GM23338 (cell line): ENCODE measurements at regions not wholly inside any gene's neighbourhood (a gene's known extent, or its start where the extent isn't known, plus 50 kb on each side); places are given as distances from the start of the nearest gene placed in this dataset.

Source experiments
- ATAC-seq: fragments of 200-7000 bp; cut with Tn5 transposase; 3 replicates; pipeline ENCODE4 v1.9.1; 2020
- DNase-seq: peaks from one replicate; pipeline ENCODE4 v3.0.0-alpha.2; 2015; ENCODE audit warnings: low spot score
- H2AFZ ChIP-seq: fragments of 200-600 bp; sonication (generic); 2 replicates; pipeline ENCODE4 v1.8.0; 2016; ENCODE audit warnings: antibody characterized with exemption, mild to moderate bottlenecking, moderate library complexity
- H3F3A ChIP-seq: fragments of 200-600 bp; sonication (generic); replicated peaks from 2 replicates; pipeline ENCODE4 v1.8.0; 2017; ENCODE audit warnings: antibody characterized with exemption, mixed run types, low read depth
- H3K27ac ChIP-seq: fragments of 200-600 bp; sonication (generic); 2 replicates; pipeline ENCODE4 v1.6.1; 2016; ENCODE audit warnings: low read depth
- H3K27me3 ChIP-seq: fragments of 200-600 bp; sonication (generic); 2 replicates; pipeline ENCODE4 v1.8.0; 2016; ENCODE audit warnings: mild to moderate bottlenecking, mixed run types, moderate library complexity; ENCODE audit not compliant: insufficient read depth
- H3K36me3 ChIP-seq: fragments of 200-600 bp; sonication (generic); 2 replicates; pipeline ENCODE4 v1.8.0; 2016; ENCODE audit warnings: mild to moderate bottlenecking; ENCODE audit not compliant: insufficient read depth
- H3K4me1 ChIP-seq: fragments of 200-600 bp; sonication (generic); 2 replicates; pipeline ENCODE4 v1.8.0; 2016; ENCODE audit warnings: mild to moderate bottlenecking, moderate library complexity; ENCODE audit not compliant: insufficient read depth
- H3K4me2 ChIP-seq: fragments of 200-600 bp; sonication (generic); 2 replicates; pipeline ENCODE4 v1.7.1; 2017; ENCODE audit warnings: mixed run types
- H3K4me3 ChIP-seq: fragments of 200-600 bp; sonication (generic); 2 replicates; pipeline ENCODE4 v1.6.1; 2016; ENCODE audit warnings: mixed run types
- H3K79me2 ChIP-seq: fragments of 200-600 bp; sonication (generic); replicated peaks from 2 replicates; pipeline ENCODE4 v1.8.0; 2017; ENCODE audit warnings: mild to moderate bottlenecking; ENCODE audit not compliant: insufficient read depth
- H3K9me2 ChIP-seq: fragments of 200-600 bp; sonication (generic); 2 replicates; pipeline ENCODE4 v1.8.0; 2017; ENCODE audit not compliant: insufficient read depth
- H4K20me1 ChIP-seq: fragments of 200-600 bp; sonication (generic); replicated peaks from 2 replicates; pipeline ENCODE4 v1.8.0; 2017; ENCODE audit warnings: mild to moderate bottlenecking; ENCODE audit not compliant: insufficient read depth
- H3K27ac Mint-ChIP-seq: 2 replicates; pipeline ENCODE4 v1.8.0; 2020; ENCODE audit warnings: inconsistent platforms, mild to moderate bottlenecking, moderate library complexity, mixed read lengths
- H3K27me3 Mint-ChIP-seq: 3 replicates; pipeline ENCODE4 v1.8.0; 2022; ENCODE audit warnings: low read depth, mild to moderate bottlenecking, moderate library complexity, mixed read lengths, inconsistent platforms; ENCODE audit not compliant: insufficient read depth, poor library complexity
- H3K36me3 Mint-ChIP-seq: 3 replicates; pipeline ENCODE4 v1.8.0; 2021; ENCODE audit warnings: low read depth, mild to moderate bottlenecking, inconsistent platforms, moderate library complexity, mixed read lengths
- H3K4me1 Mint-ChIP-seq: 3 replicates; pipeline ENCODE4 v1.8.0; 2020; ENCODE audit warnings: mild to moderate bottlenecking, inconsistent platforms, mixed read lengths
- H3K4me3 Mint-ChIP-seq: 3 replicates; pipeline ENCODE4 v1.8.0; 2021; ENCODE audit warnings: moderate library complexity, mild to moderate bottlenecking, inconsistent platforms, mixed read lengths
- H3K9me3 Mint-ChIP-seq: 3 replicates; pipeline ENCODE4 v1.8.0; 2020; ENCODE audit warnings: moderate library complexity, mild to moderate bottlenecking, inconsistent platforms, mixed read lengths
- CREB1 ChIP-seq: fragments of 250-450 bp; sonication (Bioruptor Pico); IDR thresholded peaks from 2 replicates; pipeline ENCODE4 v1.5.0; 2020; ENCODE audit warnings: low read depth, mild to moderate bottlenecking, moderate library complexity
- EZH2 ChIP-seq: fragments of 200-600 bp; sonication (generic); IDR thresholded peaks from one replicate; pipeline ENCODE4 v1.8.0; 2017; ENCODE audit warnings: antibody characterized with exemption, mild to moderate bottlenecking, low read depth; ENCODE audit not compliant: unreplicated experiment
- EZH2phosphoT487 ChIP-seq: fragments of 200-600 bp; sonication (generic); IDR thresholded peaks from one replicate; pipeline ENCODE4 v1.8.1; 2018; ENCODE audit warnings: antibody characterized with exemption; ENCODE audit not compliant: unreplicated experiment
- JUNB ChIP-seq: IDR thresholded peaks from one replicate; pipeline ENCODE4 v1.6.1; 2016; ENCODE audit warnings: antibody characterized with exemption; ENCODE audit not compliant: unreplicated experiment
- NANOG ChIP-seq: IDR thresholded peaks from 2 replicates; pipeline ENCODE4 v1.6.1; 2016; ENCODE audit warnings: antibody characterized with exemption, borderline replicate concordance
- POLR2AphosphoS5 ChIP-seq: IDR thresholded peaks from 2 replicates; pipeline ENCODE4 v1.6.1; 2016; ENCODE audit warnings: antibody characterized with exemption, low read depth
- STAT1 ChIP-seq: IDR thresholded peaks from one replicate; pipeline ENCODE4 v1.6.1; 2016; ENCODE audit warnings: antibody characterized with exemption; ENCODE audit not compliant: unreplicated experiment
- ZNF331 ChIP-seq: fragments of 250-450 bp; sonication (Bioruptor Pico); IDR thresholded peaks from 2 replicates; pipeline ENCODE4 v1.5.0; 2020; ENCODE audit warnings: low read depth, mild to moderate bottlenecking, moderate library complexity
- TF ChIP-seq, protein P1 (sequence below): fragments of 250-450 bp; sonication (Bioruptor Pico); IDR thresholded peaks from 2 replicates; pipeline ENCODE4 v1.5.0; 2020; ENCODE audit warnings: mild to moderate bottlenecking, moderate library complexity
- TF ChIP-seq, protein P2 (sequence below), 2 experiments: fragments of 200-600 bp in 1 of 2; sonication (generic) in 1 of 2; conservative IDR thresholded peaks; 2 replicates each; pipeline versions ENCODE4 v1.5.1 to v1.6.1; 2016 to 2017; ENCODE audit warnings: antibody characterized with exemption in 2 of 2, low read depth in 2 of 2, mild to moderate bottlenecking in 2 of 2, moderate library complexity in 1 of 2
- TF ChIP-seq, protein P3 (sequence below): IDR thresholded peaks from 2 replicates; pipeline ENCODE4 v1.6.1; 2016; ENCODE audit warnings: antibody characterized with exemption

DNA sequence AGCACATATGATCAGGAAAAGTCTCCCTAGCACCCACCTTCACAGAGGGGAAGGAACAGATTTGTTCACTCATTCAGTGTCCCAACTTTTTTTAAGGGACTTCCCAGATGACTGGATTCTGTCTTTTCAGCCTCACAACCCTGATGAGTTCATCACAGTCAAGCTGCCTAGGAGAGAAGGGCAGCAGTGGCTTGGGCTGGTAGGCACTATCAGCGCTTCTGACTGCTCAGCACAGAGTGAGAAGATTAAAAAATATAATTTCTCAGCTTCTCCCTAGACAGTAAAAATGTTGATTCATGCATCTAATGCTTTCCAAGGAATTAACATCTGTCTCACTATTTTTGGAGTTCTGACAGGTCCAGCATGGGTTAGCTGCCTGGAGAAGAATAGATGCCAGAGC is 328.2 kb downstream of the DTHD1 start (continued):
- TF ChIP-seq, protein P1, sequence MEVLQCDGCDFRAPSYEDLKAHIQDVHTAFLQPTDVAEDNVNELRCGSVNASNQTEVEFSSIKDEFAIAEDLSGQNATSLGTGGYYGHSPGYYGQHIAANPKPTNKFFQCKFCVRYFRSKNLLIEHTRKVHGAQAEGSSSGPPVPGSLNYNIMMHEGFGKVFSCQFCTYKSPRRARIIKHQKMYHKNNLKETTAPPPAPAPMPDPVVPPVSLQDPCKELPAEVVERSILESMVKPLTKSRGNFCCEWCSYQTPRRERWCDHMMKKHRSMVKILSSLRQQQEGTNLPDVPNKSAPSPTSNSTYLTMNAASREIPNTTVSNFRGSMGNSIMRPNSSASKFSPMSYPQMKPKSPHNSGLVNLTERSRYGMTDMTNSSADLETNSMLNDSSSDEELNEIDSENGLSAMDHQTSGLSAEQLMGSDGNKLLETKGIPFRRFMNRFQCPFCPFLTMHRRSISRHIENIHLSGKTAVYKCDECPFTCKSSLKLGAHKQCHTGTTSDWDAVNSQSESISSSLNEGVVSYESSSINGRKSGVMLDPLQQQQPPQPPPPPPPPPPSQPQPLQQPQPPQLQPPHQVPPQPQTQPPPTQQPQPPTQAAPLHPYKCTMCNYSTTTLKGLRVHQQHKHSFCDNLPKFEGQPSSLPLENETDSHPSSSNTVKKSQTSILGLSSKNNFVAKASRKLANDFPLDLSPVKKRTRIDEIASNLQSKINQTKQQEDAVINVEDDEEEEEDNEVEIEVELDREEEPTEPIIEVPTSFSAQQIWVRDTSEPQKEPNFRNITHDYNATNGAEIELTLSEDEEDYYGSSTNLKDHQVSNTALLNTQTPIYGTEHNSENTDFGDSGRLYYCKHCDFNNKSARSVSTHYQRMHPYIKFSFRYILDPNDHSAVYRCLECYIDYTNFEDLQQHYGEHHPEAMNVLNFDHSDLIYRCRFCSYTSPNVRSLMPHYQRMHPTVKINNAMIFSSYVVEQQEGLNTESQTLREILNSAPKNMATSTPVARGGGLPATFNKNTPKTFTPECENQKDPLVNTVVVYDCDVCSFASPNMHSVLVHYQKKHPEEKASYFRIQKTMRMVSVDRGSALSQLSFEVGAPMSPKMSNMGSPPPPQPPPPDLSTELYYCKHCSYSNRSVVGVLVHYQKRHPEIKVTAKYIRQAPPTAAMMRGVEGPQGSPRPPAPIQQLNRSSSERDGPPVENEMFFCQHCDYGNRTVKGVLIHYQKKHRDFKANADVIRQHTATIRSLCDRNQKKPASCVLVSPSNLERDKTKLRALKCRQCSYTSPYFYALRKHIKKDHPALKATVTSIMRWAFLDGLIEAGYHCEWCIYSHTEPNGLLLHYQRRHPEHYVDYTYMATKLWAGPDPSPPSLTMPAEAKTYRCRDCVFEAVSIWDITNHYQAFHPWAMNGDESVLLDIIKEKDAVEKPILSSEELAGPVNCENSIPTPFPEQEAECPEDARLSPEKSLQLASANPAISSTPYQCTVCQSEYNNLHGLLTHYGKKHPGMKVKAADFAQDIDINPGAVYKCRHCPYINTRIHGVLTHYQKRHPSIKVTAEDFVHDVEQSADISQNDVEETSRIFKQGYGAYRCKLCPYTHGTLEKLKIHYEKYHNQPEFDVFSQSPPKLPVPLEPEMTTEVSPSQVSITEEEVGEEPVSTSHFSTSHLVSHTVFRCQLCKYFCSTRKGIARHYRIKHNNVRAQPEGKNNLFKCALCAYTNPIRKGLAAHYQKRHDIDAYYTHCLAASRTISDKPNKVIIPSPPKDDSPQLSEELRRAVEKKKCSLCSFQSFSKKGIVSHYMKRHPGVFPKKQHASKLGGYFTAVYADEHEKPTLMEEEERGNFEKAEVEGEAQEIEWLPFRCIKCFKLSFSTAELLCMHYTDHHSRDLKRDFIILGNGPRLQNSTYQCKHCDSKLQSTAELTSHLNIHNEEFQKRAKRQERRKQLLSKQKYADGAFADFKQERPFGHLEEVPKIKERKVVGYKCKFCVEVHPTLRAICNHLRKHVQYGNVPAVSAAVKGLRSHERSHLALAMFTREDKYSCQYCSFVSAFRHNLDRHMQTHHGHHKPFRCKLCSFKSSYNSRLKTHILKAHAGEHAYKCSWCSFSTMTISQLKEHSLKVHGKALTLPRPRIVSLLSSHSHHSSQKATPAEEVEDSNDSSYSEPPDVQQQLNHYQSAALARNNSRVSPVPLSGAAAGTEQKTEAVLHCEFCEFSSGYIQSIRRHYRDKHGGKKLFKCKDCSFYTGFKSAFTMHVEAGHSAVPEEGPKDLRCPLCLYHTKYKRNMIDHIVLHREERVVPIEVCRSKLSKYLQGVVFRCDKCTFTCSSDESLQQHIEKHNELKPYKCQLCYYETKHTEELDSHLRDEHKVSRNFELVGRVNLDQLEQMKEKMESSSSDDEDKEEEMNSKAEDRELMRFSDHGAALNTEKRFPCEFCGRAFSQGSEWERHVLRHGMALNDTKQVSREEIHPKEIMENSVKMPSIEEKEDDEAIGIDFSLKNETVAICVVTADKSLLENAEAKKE (CRISPR knock-in tag): no peak
- TF ChIP-seq EZH2phosphoT487: no peak
- TF ChIP-seq STAT1: no peak

DNA sequence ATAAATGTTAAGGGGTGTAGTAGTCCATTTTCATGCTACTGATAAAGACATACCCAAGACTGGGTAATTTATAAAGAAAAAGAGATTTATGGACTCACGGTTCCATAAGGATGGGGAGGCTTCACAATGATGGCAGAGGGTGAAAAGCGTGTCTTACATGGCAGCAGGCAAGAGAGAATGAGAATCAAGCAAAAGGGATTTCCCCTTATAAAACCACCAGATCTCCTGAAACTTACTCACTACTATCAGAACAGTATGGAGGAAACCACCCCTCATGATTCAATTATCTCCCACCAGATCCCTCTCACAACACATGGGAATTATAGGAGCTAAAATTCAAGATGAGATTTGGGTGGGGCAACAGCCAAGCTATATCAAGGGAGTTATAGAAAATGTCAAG is 329.2 kb downstream of the DTHD1 start:
- H3K4me2 ChIP-seq: no peak overlapping the region
- H3K27ac ChIP-seq: no peak overlapping the region
- H4K20me1 ChIP-seq: no peaks in the 10 kb centered on the region
- H3K9me2 ChIP-seq: 0 out of 2 replicates have a peak, but pooled peaks cover 1% of the 10 kb centered on the region
- H3K4me1 ChIP-seq: no peaks in the 10 kb centered on the region
- no peaks in the 10 kb centered on the region for H3K27me3 ChIP-seq
- H3F3A ChIP-seq: no peaks in the 10 kb centered on the region
- Mint-ChIP-seq H3K4me3 (no peak overlapping the region), H3K4me1 (no peaks in the 10 kb centered on the region), H3K27me3 (no peaks in the 10 kb centered on the region), H3K27ac (no peak overlapping the region), H3K9me3 (peaks cover 10% of the 10 kb centered on the region), H3K36me3 (peaks cover 4% of the 10 kb centered on the region; the same call in 2 of the 3 replicates)
- H3K36me3 ChIP-seq: peaks cover 5% of the 10 kb centered on the region; the same call in 1 of the 2 replicates
- H3K79me2 ChIP-seq: no peaks in the 10 kb centered on the region
- H2AFZ ChIP-seq: no peak overlapping the region
- no peak for ATAC-seq
- no peak overlapping the region for H3K4me3 ChIP-seq
- no peak for DNase-seq
- TF ChIP-seq NANOG (no peak), EZH2phosphoT487 (no peak), EZH2 (no peak), JUNB (no peak), CREB1 (CRISPR knock-in tag) (no peak), POLR2AphosphoS5 (no peak), ZNF331 (CRISPR knock-in tag) (no peak), STAT1 (no peak)
- TF ChIP-seq, protein P2, sequence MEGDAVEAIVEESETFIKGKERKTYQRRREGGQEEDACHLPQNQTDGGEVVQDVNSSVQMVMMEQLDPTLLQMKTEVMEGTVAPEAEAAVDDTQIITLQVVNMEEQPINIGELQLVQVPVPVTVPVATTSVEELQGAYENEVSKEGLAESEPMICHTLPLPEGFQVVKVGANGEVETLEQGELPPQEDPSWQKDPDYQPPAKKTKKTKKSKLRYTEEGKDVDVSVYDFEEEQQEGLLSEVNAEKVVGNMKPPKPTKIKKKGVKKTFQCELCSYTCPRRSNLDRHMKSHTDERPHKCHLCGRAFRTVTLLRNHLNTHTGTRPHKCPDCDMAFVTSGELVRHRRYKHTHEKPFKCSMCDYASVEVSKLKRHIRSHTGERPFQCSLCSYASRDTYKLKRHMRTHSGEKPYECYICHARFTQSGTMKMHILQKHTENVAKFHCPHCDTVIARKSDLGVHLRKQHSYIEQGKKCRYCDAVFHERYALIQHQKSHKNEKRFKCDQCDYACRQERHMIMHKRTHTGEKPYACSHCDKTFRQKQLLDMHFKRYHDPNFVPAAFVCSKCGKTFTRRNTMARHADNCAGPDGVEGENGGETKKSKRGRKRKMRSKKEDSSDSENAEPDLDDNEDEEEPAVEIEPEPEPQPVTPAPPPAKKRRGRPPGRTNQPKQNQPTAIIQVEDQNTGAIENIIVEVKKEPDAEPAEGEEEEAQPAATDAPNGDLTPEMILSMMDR (conservative IDR thresholded peaks at IDR 0.05; ENCODE audit: low read depth in 2 of 2): no peak
- TF ChIP-seq, protein P3, sequence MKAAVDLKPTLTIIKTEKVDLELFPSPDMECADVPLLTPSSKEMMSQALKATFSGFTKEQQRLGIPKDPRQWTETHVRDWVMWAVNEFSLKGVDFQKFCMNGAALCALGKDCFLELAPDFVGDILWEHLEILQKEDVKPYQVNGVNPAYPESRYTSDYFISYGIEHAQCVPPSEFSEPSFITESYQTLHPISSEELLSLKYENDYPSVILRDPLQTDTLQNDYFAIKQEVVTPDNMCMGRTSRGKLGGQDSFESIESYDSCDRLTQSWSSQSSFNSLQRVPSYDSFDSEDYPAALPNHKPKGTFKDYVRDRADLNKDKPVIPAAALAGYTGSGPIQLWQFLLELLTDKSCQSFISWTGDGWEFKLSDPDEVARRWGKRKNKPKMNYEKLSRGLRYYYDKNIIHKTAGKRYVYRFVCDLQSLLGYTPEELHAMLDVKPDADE: no peak
